GM06990 (cell line): ENCODE measurements at regions not wholly inside any gene's neighbourhood (a gene's known extent, or its start where the extent isn't known, plus 50 kb on each side); places are given as distances from the start of the nearest gene placed in this dataset.

Source experiments
- DNase-seq: peaks from one replicate; pipeline ENCODE4 v3.0.0-alpha.2; 2011; ENCODE audit not compliant: insufficient read length; ENCODE audit errors: extremely low read depth
- H3K27me3 ChIP-seq: replicated peaks from 2 replicates; pipeline ENCODE4 v1.6.0; 2011; ENCODE audit warnings: low read length; ENCODE audit not compliant: control insufficient read depth, insufficient read depth
- H3K36me3 ChIP-seq: 2 replicates; pipeline ENCODE4 v1.5.1; 2011; ENCODE audit warnings: low read length; ENCODE audit not compliant: control insufficient read depth, insufficient read depth
- H3K4me3 ChIP-seq: replicated peaks from 2 replicates; pipeline ENCODE4 v1.5.1; 2011; ENCODE audit warnings: low read depth, mild to moderate bottlenecking, control low read depth, low read length
- TF ChIP-seq, protein P1 (sequence below): IDR thresholded peaks from 2 replicates; pipeline ENCODE4 v1.5.1; 2011; ENCODE audit warnings: low read length, control low read depth, mild to moderate bottlenecking, inconsistent platforms; ENCODE audit not compliant: insufficient read depth, poor library complexity, severe bottlenecking

DNA sequence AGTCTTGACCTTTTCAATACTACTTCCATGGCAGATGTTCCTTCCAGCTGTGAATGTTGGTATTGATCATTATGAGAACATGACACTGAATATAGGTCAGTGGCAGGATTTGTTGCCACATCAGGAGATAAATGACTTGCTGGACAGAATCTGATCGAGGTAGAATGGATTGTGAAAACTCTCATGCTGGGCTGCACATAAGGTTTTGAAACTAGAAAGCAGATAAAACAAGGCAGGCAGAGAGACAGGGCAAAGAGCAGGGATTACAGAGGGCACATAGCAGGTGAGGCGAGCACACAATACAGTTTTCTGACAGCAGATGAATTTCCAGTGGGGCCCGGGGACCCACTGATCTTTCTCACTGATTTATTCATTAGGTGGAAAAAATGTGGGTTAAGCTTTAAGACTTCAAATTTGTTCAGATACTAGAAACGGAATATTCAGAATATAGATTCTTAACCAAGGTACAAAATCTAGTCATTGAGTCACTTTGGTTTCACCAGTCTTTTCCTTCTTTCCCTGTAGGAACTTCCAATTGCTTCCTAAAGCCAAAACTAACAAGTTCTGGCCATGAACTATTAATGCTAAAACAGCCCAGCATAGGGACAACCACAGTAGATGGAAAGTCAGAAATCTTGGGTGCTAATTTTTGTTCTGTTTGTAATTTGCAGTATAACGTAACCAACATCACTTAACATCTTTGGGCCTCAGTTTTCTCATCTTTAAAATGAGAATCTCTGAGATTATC, 296.0 kb upstream of the PTBP2 start:
- H3K4me3 ChIP-seq, result no peak overlapping the region
- TF ChIP-seq, protein P1, sequence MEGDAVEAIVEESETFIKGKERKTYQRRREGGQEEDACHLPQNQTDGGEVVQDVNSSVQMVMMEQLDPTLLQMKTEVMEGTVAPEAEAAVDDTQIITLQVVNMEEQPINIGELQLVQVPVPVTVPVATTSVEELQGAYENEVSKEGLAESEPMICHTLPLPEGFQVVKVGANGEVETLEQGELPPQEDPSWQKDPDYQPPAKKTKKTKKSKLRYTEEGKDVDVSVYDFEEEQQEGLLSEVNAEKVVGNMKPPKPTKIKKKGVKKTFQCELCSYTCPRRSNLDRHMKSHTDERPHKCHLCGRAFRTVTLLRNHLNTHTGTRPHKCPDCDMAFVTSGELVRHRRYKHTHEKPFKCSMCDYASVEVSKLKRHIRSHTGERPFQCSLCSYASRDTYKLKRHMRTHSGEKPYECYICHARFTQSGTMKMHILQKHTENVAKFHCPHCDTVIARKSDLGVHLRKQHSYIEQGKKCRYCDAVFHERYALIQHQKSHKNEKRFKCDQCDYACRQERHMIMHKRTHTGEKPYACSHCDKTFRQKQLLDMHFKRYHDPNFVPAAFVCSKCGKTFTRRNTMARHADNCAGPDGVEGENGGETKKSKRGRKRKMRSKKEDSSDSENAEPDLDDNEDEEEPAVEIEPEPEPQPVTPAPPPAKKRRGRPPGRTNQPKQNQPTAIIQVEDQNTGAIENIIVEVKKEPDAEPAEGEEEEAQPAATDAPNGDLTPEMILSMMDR, result no peak
- H3K36me3 ChIP-seq, result no peaks in the 10 kb centered on the region
- no peak for DNase-seq
- H3K27me3 ChIP-seq, result no peaks in the 10 kb centered on the region

DNA sequence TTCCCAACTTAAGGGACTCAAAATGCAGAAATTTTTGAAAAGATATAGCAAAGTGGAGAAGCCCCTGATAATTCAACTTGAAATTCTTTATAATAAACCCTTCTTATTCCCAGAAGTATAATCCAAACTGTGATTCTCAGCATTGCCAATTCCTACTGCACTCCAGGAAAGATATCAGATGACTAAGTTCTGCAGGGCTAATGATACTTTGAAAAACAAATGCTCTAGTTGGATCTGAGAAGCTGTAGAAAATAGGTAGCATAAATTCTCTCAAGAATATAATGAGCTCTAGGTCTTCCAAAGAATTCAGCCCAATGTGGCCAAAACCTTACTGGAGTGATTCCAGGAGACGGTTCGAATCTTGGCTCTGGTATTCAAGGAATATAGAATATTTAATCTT, 294.0 kb upstream of the PTBP2 start:
- H3K4me3 ChIP-seq, result no peak overlapping the region
- H3K27me3 ChIP-seq, result no peaks in the 10 kb centered on the region
- TF ChIP-seq, protein P1, result no peak
- no peaks in the 10 kb centered on the region for H3K36me3 ChIP-seq
- DNase-seq, result no peak

DNA sequence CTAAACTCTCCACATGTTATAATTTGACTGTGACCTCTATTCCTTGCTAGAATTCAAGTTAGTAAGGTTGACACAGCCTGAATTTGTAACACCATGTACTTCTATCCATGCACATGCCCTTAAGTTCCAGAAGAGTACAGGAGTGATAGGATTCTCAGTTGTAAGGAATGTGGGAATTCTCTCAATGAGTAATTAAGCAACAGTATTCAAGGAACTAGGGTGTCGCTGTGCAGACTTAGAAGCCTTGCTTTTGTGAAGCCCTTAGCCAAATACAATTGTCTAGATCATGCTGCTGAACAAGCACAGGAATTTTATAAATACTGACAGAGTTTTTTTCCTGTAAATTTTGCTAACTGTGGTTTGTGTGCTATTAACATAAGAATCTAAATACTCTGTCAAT, 276.3 kb upstream of the PTBP2 start:
- Histone ChIP-seq H3K36me3 (no peaks in the 10 kb centered on the region), H3K4me3 (no peak overlapping the region), H3K27me3 (no peaks in the 10 kb centered on the region)
- no peak for DNase-seq
- TF ChIP-seq, protein P1, result no peak

DNA sequence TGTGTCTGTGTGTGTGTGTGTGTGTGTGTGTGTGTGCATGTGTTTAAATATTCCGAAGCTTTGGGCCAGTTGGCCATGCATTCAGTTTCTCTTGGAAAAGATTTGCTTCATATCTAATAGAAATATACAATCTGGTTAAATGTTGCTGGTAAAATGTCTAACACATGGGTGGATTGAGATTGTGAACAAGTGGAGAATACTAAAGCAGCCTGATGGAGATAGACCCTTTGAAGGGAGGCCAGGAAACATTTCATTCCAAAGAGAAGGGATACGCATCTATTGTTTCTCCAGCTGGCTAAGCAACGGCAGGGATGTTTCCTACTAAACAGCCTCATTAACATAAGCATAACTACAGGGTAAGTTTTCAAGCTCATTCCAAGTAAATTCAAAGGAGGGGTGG, 257.5 kb upstream of the PTBP2 start:
- DNase-seq, result no peak
- H3K4me3 ChIP-seq, result no peak overlapping the region
- TF ChIP-seq, protein P1, result no peak

DNA sequence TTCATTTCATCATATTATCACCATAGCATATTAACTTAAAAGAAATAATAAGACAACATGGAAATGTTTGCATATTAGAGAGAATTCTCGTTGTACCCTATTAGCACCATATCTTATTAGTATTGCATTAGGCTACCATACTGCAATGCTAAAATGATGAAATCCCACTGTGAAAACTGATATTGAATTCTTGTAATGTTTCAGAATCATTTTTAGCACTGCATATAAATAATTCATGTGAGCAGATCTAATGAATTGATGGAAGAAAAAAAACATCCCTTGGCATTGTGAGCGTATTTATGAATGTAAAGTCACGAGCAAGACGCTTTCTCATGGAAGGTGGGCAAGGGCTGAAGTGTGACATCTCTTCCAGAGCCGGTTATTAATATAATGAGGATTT, 257.1 kb upstream of the PTBP2 start:
- H3K4me3 ChIP-seq, result no peak overlapping the region
- no peaks in the 10 kb centered on the region for H3K27me3 ChIP-seq
- TF ChIP-seq, protein P1, result no peak
- no peak for DNase-seq
- no peaks in the 10 kb centered on the region for H3K36me3 ChIP-seq

More for the DNA sequence above, 257.5 kb upstream of the PTBP2 start:
- H3K36me3 ChIP-seq, result no peaks in the 10 kb centered on the region
- no peaks in the 10 kb centered on the region for H3K27me3 ChIP-seq

DNA sequence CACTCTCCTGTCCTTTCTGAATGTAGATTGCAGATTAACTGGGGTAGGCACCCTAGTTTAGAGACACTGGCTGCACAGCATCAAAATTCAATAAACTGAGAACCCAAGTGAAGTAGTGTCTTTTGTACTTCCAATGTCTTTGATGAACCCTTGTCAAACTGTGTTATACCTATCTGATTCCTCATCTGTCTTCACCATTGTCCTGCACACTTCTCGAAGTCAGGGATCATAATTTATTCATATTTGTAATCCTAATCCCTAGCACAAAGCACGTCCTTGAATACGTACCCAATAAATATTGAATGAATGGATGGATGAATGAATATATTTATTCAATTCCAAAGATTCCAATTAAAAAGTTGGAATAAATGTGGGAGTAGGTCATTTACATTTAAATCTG, 256.6 kb upstream of the PTBP2 start:
- TF ChIP-seq, protein P1, result no peak
- no peak for DNase-seq
- Histone ChIP-seq H3K4me3 (no peak overlapping the region), H3K36me3 (no peaks in the 10 kb centered on the region), H3K27me3 (no peaks in the 10 kb centered on the region)
